HEK293T (cell line): ENCODE measurements at regions not wholly inside any gene's neighbourhood (a gene's known extent, or its start where the extent isn't known, plus 50 kb on each side); places are given as distances from the start of the nearest gene placed in this dataset.

Source experiments
- CTCF ChIA-PET: fragments of 350-600 bp; formaldehyde crosslinking; extraction: SDS; loops from one replicate; lab custom pipeline; 2021; ENCODE audit warnings: antibody characterized with exemption, inconsistent platforms; lab: Yijun Ruan, JAX
- POLR2A ChIA-PET: fragments of 350-600 bp; formaldehyde crosslinking; extraction: SDS; loops from one replicate; lab custom pipeline; 2020; ENCODE audit warnings: antibody characterized with exemption, inconsistent platforms; lab: Yijun Ruan, JAX
- DNase-seq: peaks from one replicate; pipeline ENCODE4 v3.0.0; 2012; ENCODE audit warnings: mixed read lengths; ENCODE audit errors: extremely low spot score
- ARNT ChIP-seq: fragments of 450-650 bp; IDR thresholded peaks from 2 replicates; pipeline ENCODE4 v1.6.1; 2017; ENCODE audit warnings: mild to moderate bottlenecking
- BHLHE40 ChIP-seq: fragments of 450-650 bp; IDR thresholded peaks from 2 replicates; pipeline ENCODE4 v1.6.1; 2016; ENCODE audit warnings: mild to moderate bottlenecking, moderate library complexity, borderline replicate concordance
- CTBP1 ChIP-seq: fragments of 450-650 bp; IDR thresholded peaks from 2 replicates; pipeline ENCODE4 v1.6.1; 2016; ENCODE audit warnings: borderline replicate concordance
- ELF4 ChIP-seq: fragments of 450-650 bp; IDR thresholded peaks from 2 replicates; pipeline ENCODE4 v1.6.1; 2017; ENCODE audit warnings: antibody characterized with exemption
- FOXA1 ChIP-seq: fragments of 450-650 bp; IDR thresholded peaks from 2 replicates; pipeline ENCODE4 v1.6.1; 2016; ENCODE audit warnings: mild to moderate bottlenecking
- FOXK2 ChIP-seq: fragments of 450-650 bp; IDR thresholded peaks from 2 replicates; pipeline ENCODE4 v1.6.1; 2016; ENCODE audit warnings: mild to moderate bottlenecking
- FOXM1 ChIP-seq: fragments of 450-650 bp; IDR thresholded peaks from 2 replicates; pipeline ENCODE4 v1.6.1; 2017; ENCODE audit warnings: mild to moderate bottlenecking, borderline replicate concordance
- HDGF ChIP-seq: fragments of 450-650 bp; IDR thresholded peaks from 2 replicates; pipeline ENCODE4 v1.6.1; 2017; ENCODE audit warnings: antibody characterized with exemption, borderline replicate concordance
- L3MBTL2 ChIP-seq: fragments of 450-650 bp; conservative IDR thresholded peaks from 2 replicates; pipeline ENCODE4 v1.6.1; 2016; ENCODE audit warnings: mild to moderate bottlenecking
- LEF1 ChIP-seq: fragments of 450-650 bp; IDR thresholded peaks from 2 replicates; pipeline ENCODE4 v1.6.1; 2017; ENCODE audit warnings: mild to moderate bottlenecking, borderline replicate concordance
- NFRKB ChIP-seq: fragments of 450-650 bp; IDR thresholded peaks from 2 replicates; pipeline ENCODE4 v1.6.1; 2016; ENCODE audit warnings: mild to moderate bottlenecking, moderate library complexity
- SP1 ChIP-seq: fragments of 450-650 bp; IDR thresholded peaks from 2 replicates; pipeline ENCODE4 v1.6.1; 2017
- SUZ12 ChIP-seq: fragments of 450-650 bp; IDR thresholded peaks from 2 replicates; pipeline ENCODE4 v1.6.1; 2016; ENCODE audit warnings: mild to moderate bottlenecking
- TARDBP ChIP-seq: fragments of 450-650 bp; IDR thresholded peaks from 2 replicates; pipeline ENCODE4 v1.6.1; 2016
- ZNF384 ChIP-seq: fragments of 450-650 bp; IDR thresholded peaks from 2 replicates; pipeline ENCODE4 v1.6.1; 2016
- TF ChIP-seq, protein P1 (sequence below): fragments of 450-650 bp; IDR thresholded peaks from 2 replicates; pipeline ENCODE4 v1.6.1; 2016

- POLR2A ChIA-PET = no interaction called here
- TF ChIP-seq HDGF = no peak
- TF ChIP-seq LEF1 = no peak
- TF ChIP-seq TARDBP = no peak
- TF ChIP-seq, protein P1, sequence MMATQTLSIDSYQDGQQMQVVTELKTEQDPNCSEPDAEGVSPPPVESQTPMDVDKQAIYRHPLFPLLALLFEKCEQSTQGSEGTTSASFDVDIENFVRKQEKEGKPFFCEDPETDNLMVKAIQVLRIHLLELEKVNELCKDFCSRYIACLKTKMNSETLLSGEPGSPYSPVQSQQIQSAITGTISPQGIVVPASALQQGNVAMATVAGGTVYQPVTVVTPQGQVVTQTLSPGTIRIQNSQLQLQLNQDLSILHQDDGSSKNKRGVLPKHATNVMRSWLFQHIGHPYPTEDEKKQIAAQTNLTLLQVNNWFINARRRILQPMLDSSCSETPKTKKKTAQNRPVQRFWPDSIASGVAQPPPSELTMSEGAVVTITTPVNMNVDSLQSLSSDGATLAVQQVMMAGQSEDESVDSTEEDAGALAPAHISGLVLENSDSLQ = no peak
- TF ChIP-seq BHLHE40 = no peak
- TF ChIP-seq FOXA1 = no peak
- TF ChIP-seq ARNT = no peak
- no peak for TF ChIP-seq SUZ12
- TF ChIP-seq SP1 = no peak
- TF ChIP-seq FOXM1 = no peak
- no peak for TF ChIP-seq L3MBTL2
- DNase-seq = no peak
- CTCF ChIA-PET = no interaction called here
Observed at GRCh38 chr2:156891609-156892008, 365.9 kb upstream of the GALNT5 start.

- DNase-seq = peak; percentile 37
- ChIA-PET POLR2A (no interaction called here), CTCF (no interaction called here)
- TF ChIP-seq SP1 (no peak), ZNF384 (no peak), SUZ12 (no peak)
- TF ChIP-seq, protein P1 = 0 out of 2 replicates have a peak, but pooled peaks have one; percentile 26
Observed at GRCh38 chr2:156892467-156893281, 364.8 kb upstream of the GALNT5 start.

- no peak for TF ChIP-seq FOXK2
- TF ChIP-seq FOXM1 = no peak
- no peak for TF ChIP-seq SUZ12
- no peak for TF ChIP-seq BHLHE40
- TF ChIP-seq ELF4 = no peak
- TF ChIP-seq CTBP1 = no peak
- no peak for TF ChIP-seq TARDBP
- no peak for TF ChIP-seq HDGF
- no peak for TF ChIP-seq ARNT
- TF ChIP-seq, protein P1 = no peak
- no peak for TF ChIP-seq L3MBTL2
- TF ChIP-seq ZNF384 = no peak
- TF ChIP-seq SP1 = no peak
- TF ChIP-seq NFRKB = no peak
- TF ChIP-seq LEF1 = no peak
- TF ChIP-seq FOXA1 = no peak
- ChIA-PET POLR2A (no interaction called here), CTCF (no interaction called here)
- DNase-seq = no peak
Observed at GRCh38 chr2:156896294-156896693, 361.2 kb upstream of the GALNT5 start.

GRCh38 chr2:156897548-156897947 is 360.0 kb upstream of the GALNT5 start:
- ChIA-PET CTCF (no interaction called here), POLR2A (no interaction called here)
- TF ChIP-seq HDGF (no peak), SUZ12 (no peak)
- no peak for DNase-seq

GRCh38 chr2:156901373-156902031 is 356.0 kb upstream of the GALNT5 start:
- POLR2A ChIA-PET = no interaction called here
- TF ChIP-seq, protein P1 = no peak
- TF ChIP-seq ARNT (no peak), FOXM1 (no peak), LEF1 (no peak), SP1 (no peak), SUZ12 (no peak), FOXA1 (no peak), TARDBP (no peak), BHLHE40 (no peak), FOXK2 (no peak), ELF4 (no peak)
- CTCF ChIA-PET = no interaction called here
- no peak for DNase-seq

GRCh38 chr2:156903335-156903734 is 354.2 kb upstream of the GALNT5 start:
- no peak for TF ChIP-seq SP1
- no peak for TF ChIP-seq SUZ12
- TF ChIP-seq ZNF384 = no peak
- TF ChIP-seq L3MBTL2 = no peak
- no peak for TF ChIP-seq CTBP1
- TF ChIP-seq, protein P1 = no peak
- TF ChIP-seq FOXM1 = no peak
- no peak for TF ChIP-seq BHLHE40
- no peak for TF ChIP-seq FOXA1
- TF ChIP-seq ARNT = no peak
- no peak for TF ChIP-seq LEF1
- TF ChIP-seq TARDBP = no peak
- DNase-seq = no peak
- ChIA-PET POLR2A (no interaction called here), CTCF (no interaction called here)
